Activated CD4-positive, alpha-beta T cell treated with anti-CD3 and anti-CD28 coated beads for 48 hours (primary cell): ENCODE measurements at regions not wholly inside any gene's neighbourhood (a gene's known extent, or its start where the extent isn't known, plus 50 kb on each side); places are given as distances from the start of the nearest gene placed in this dataset.

Source experiments
- DNase-seq: peaks from one replicate; pipeline ENCODE4 v3.0.0-alpha.2; 2020

- DNase-seq = peak; percentile 17
Observed at GRCh38 chr13:29713839-29714238, 118.4 kb upstream of the SLC7A1 start.

GRCh38 chr13:29711776-29712175 lies 116.3 kb upstream of the SLC7A1 start:
- no peak for DNase-seq

GRCh38 chr13:29710511-29710910 lies 115.0 kb upstream of the SLC7A1 start:
- no peak for DNase-seq

GRCh38 chr13:29709407-29710069 lies 114.0 kb upstream of the SLC7A1 start:
- DNase-seq = no peak

- DNase-seq = peak; percentile 68
Observed at GRCh38 chr13:29707876-29708543, 112.5 kb upstream of the SLC7A1 start.

- no peak for DNase-seq
Observed at GRCh38 chr13:29706923-29707322, 111.4 kb upstream of the SLC7A1 start.

GRCh38 chr13:29704648-29705047 lies 109.2 kb upstream of the SLC7A1 start:
- DNase-seq = no peak

GRCh38 chr13:29703421-29703820 lies 107.9 kb upstream of the SLC7A1 start:
- no peak for DNase-seq

GRCh38 chr13:29702912-29703351 lies 107.4 kb upstream of the SLC7A1 start:
- DNase-seq = no peak

- no peak for DNase-seq
Observed at GRCh38 chr13:29698106-29698505, 102.6 kb upstream of the SLC7A1 start.

- no peak for DNase-seq
Observed at GRCh38 chr13:29696606-29697005, 101.1 kb upstream of the SLC7A1 start.

- DNase-seq = no peak
Observed at GRCh38 chr13:29693275-29693945, 97.9 kb upstream of the SLC7A1 start.

- DNase-seq = no peak
Observed at GRCh38 chr13:29689548-29689947, 94.1 kb upstream of the SLC7A1 start.

GRCh38 chr13:29688193-29688592 lies 92.7 kb upstream of the SLC7A1 start:
- DNase-seq = no peak

- no peak for DNase-seq
Observed at GRCh38 chr13:29684441-29684840, 89.0 kb upstream of the SLC7A1 start.

- DNase-seq = no peak
Observed at GRCh38 chr13:29683041-29683440, 87.6 kb upstream of the SLC7A1 start.

GRCh38 chr13:29681864-29682263 lies 86.4 kb upstream of the SLC7A1 start:
- DNase-seq = no peak

- DNase-seq = no peak
Observed at GRCh38 chr13:29679396-29680053, 84.0 kb upstream of the SLC7A1 start.

- no peak for DNase-seq
Observed at GRCh38 chr13:29677627-29678026, 82.1 kb upstream of the SLC7A1 start.

- no peak for DNase-seq
Observed at GRCh38 chr13:29676941-29677452, 81.5 kb upstream of the SLC7A1 start.

- no peak for DNase-seq
Observed at GRCh38 chr13:29676535-29676934, 81.0 kb upstream of the SLC7A1 start.

GRCh38 chr13:29674532-29674931 lies 79.0 kb upstream of the SLC7A1 start:
- no peak for DNase-seq

- no peak for DNase-seq
Observed at GRCh38 chr13:29664591-29664990, 69.1 kb upstream of the SLC7A1 start.
